Neural progenitor cell (in vitro differentiated cells): ENCODE measurements at regions not wholly inside any gene's neighbourhood (a gene's known extent, or its start where the extent isn't known, plus 50 kb on each side); places are given as distances from the start of the nearest gene placed in this dataset.
A peak's percentile ranks its signal among the peaks of the same experiment; 100 is the strongest.

ENCODE experiments used
- DNase-seq: peaks from one replicate; pipeline ENCODE4 v3.0.0-alpha.2; 2016; ENCODE audit warnings: low spot score
- H2AFZ ChIP-seq: fragments of 200-600 bp; sonication (generic); replicated peaks from 2 replicates; pipeline ENCODE4 v1.6.1; 2016; ENCODE audit warnings: antibody characterized with exemption
- H3F3A ChIP-seq: fragments of 200-600 bp; sonication (generic); 2 replicates; pipeline ENCODE4 v1.6.1; 2016; ENCODE audit warnings: antibody characterized with exemption, low read depth
- H3K27ac ChIP-seq: fragments of 200-600 bp; sonication (generic); 2 replicates; pipeline ENCODE4 v1.5.1; 2016; ENCODE audit warnings: mild to moderate bottlenecking
- H3K27me3 ChIP-seq: fragments of 200-600 bp; sonication (generic); 2 replicates; pipeline ENCODE4 v1.6.1; 2016; ENCODE audit warnings: mild to moderate bottlenecking, moderate library complexity
- H3K36me3 ChIP-seq: fragments of 200-600 bp; sonication (generic); 2 replicates; pipeline ENCODE4 v1.5.1; 2016
- H3K4me1 ChIP-seq: fragments of 200-600 bp; sonication (generic); 2 replicates; pipeline ENCODE4 v1.6.1; 2016; ENCODE audit warnings: mixed run types
- H3K4me2 ChIP-seq: fragments of 200-600 bp; sonication (generic); 2 replicates; pipeline ENCODE4 v1.6.1; 2016
- H3K4me3 ChIP-seq: fragments of 200-600 bp; sonication (generic); 2 replicates; pipeline ENCODE4 v1.5.1; 2016
- H3K79me2 ChIP-seq: fragments of 200-600 bp; sonication (generic); 2 replicates; pipeline ENCODE4 v1.6.1; 2016; ENCODE audit warnings: low read depth
- H3K9ac ChIP-seq: fragments of 200-600 bp; sonication (generic); 2 replicates; pipeline ENCODE4 v1.6.1; 2016
- H3K9me3 ChIP-seq: fragments of 200-600 bp; sonication (generic); 2 replicates; pipeline ENCODE4 v1.5.1; 2016; ENCODE audit warnings: low read depth
- H4K20me1 ChIP-seq: fragments of 200-600 bp; sonication (generic); 2 replicates; pipeline ENCODE4 v1.6.1; 2016; ENCODE audit warnings: low read depth
- H3K27ac Mint-ChIP-seq: 3 replicates; pipeline ENCODE4 v1.8.0; 2021; ENCODE audit warnings: mixed read lengths
- H3K27me3 Mint-ChIP-seq: 2 replicates; pipeline ENCODE4 v1.8.0; 2022; ENCODE audit warnings: low read depth, mild to moderate bottlenecking, inconsistent platforms, moderate library complexity, mixed read lengths; ENCODE audit not compliant: insufficient read depth
- H3K36me3 Mint-ChIP-seq: 3 replicates; pipeline ENCODE4 v1.8.0; 2021; ENCODE audit warnings: mixed read lengths
- H3K4me1 Mint-ChIP-seq: 3 replicates; pipeline ENCODE4 v1.8.0; 2021; ENCODE audit warnings: mixed read lengths
- H3K4me3 Mint-ChIP-seq: 3 replicates; pipeline ENCODE4 v1.8.0; 2021; ENCODE audit warnings: mild to moderate bottlenecking, moderate library complexity, mixed read lengths
- H3K9me3 Mint-ChIP-seq: 3 replicates; pipeline ENCODE4 v1.8.0; 2020; ENCODE audit warnings: mixed read lengths
- CTCF ChIP-seq: fragments of 200-600 bp; sonication (generic); IDR thresholded peaks from 2 replicates; pipeline ENCODE4 v1.5.1; 2017; ENCODE audit warnings: antibody characterized with exemption, mild to moderate bottlenecking
- EZH2 ChIP-seq: fragments of 200-600 bp; sonication (generic); IDR thresholded peaks from 2 replicates; pipeline ENCODE4 v1.6.1; 2017; ENCODE audit warnings: antibody characterized with exemption, mild to moderate bottlenecking, moderate library complexity
- EZH2phosphoT487 ChIP-seq: fragments of 200-600 bp; sonication (generic); IDR thresholded peaks from 2 replicates; pipeline ENCODE4 v1.6.1; 2017; ENCODE audit warnings: antibody characterized with exemption

DNA sequence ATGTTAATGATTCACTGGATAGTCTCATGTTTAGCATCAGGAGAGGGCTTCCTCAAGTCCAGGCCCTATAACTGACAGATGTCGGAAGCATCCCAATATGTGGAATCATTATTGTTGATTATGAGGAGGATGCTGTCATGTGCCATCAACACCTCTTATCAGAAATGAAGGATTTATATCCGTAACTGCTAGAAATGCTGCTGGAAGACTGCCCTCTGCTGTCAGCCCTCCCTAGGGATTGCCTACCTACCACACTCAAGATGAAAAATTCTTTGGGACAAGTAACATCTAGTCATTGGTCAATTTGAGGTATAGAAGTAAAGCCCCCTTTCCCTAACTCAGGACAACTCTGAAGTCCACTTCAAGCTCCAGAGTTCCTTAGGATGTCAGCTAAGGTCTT lies 1166.5 kb upstream of the NXPH2 start:
- H3K4me3 ChIP-seq = no peak overlapping the region
- H3K36me3 ChIP-seq = no peaks in the 10 kb centered on the region
- H3K4me1 ChIP-seq = no peaks in the 10 kb centered on the region
- H3K27ac Mint-ChIP-seq = no peak overlapping the region
- no peaks in the 10 kb centered on the region for H3K27me3 Mint-ChIP-seq
- H3F3A ChIP-seq = no peaks in the 10 kb centered on the region
- no peaks in the 10 kb centered on the region for H3K4me1 Mint-ChIP-seq
- H3K4me2 ChIP-seq = no peak overlapping the region
- H3K4me3 Mint-ChIP-seq = no peak overlapping the region
- no peaks in the 10 kb centered on the region for H3K9me3 Mint-ChIP-seq
- TF ChIP-seq EZH2phosphoT487 = no peak
- TF ChIP-seq EZH2 = no peak
- peak; percentile 49 for TF ChIP-seq CTCF
- no peaks in the 10 kb centered on the region for H3K27me3 ChIP-seq
- H2AFZ ChIP-seq = no peak overlapping the region
- peak; percentile 6 for DNase-seq
- no peaks in the 10 kb centered on the region for H4K20me1 ChIP-seq
- no peaks in the 10 kb centered on the region for H3K79me2 ChIP-seq
- H3K9me3 ChIP-seq = no peaks in the 10 kb centered on the region
- H3K36me3 Mint-ChIP-seq = no peaks in the 10 kb centered on the region
- no peak overlapping the region for H3K27ac ChIP-seq
- H3K9ac ChIP-seq = no peak overlapping the region

DNA sequence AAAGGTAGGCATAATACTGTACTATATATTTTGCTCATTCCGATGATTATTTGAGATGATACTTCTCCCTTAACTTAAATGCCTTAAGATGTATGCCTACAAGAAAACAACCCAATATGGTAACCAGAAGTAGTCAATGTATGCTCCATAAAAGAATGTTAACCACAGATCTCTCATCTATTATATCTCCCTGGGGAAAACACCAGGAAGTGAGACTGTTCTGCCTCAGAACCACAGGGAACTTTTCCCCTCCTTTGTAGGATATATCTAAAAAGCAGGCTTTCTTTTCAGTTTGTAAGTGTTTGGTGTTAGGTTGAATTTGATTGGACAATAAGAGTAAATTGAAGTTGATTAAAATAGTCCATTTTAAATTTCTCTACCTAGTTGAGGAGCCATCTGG lies 1160.5 kb upstream of the NXPH2 start:
- H3K27ac Mint-ChIP-seq = no peak overlapping the region
- no peaks in the 10 kb centered on the region for H3K4me1 ChIP-seq
- H3K4me3 Mint-ChIP-seq = no peak overlapping the region
- TF ChIP-seq EZH2phosphoT487 (no peak), CTCF (no peak), EZH2 (no peak)
- H3K27ac ChIP-seq = no peak overlapping the region
- no peaks in the 10 kb centered on the region for H3K36me3 ChIP-seq
- H3K4me3 ChIP-seq = no peak overlapping the region
- H2AFZ ChIP-seq = no peak overlapping the region
- H3F3A ChIP-seq = no peaks in the 10 kb centered on the region
- no peaks in the 10 kb centered on the region for H3K36me3 Mint-ChIP-seq
- no peak overlapping the region for H3K4me2 ChIP-seq
- no peak for DNase-seq
- peaks cover 6% of the 10 kb centered on the region for H3K9me3 Mint-ChIP-seq
- H3K4me1 Mint-ChIP-seq = peaks cover 3% of the 10 kb centered on the region
- no peak overlapping the region for H3K9ac ChIP-seq
- no peaks in the 10 kb centered on the region for H4K20me1 ChIP-seq
- no peaks in the 10 kb centered on the region for H3K79me2 ChIP-seq
- H3K27me3 Mint-ChIP-seq = no peaks in the 10 kb centered on the region
- no peaks in the 10 kb centered on the region for H3K27me3 ChIP-seq
- no peaks in the 10 kb centered on the region for H3K9me3 ChIP-seq

- no peaks in the 10 kb centered on the region for H3K79me2 ChIP-seq
- H3K4me3 ChIP-seq = no peak overlapping the region
Measured at GRCh38 chr2:139925903-139926302, 1145.7 kb upstream of the NXPH2 start.

DNA sequence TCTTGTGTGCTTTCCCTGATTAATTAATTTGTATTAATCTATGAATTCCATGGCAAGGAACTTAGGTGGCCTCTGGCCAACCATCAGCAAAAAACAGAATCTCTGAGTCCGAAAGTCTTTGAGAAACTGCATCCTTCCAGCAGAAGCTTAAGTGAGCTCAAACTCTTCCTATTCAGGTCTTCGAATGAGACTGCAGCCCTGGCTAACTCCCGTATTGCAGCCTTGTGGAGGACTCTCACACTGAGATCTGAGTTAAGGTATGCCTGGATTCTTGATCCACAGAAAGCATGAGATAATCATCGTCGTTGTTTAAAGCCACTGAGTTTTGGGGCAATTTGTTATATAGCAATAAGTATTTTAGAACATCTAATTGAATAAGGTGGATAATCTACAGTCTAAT lies 1143.9 kb upstream of the NXPH2 start:
- no peaks in the 10 kb centered on the region for H3F3A ChIP-seq
- TF ChIP-seq EZH2 (no peak), EZH2phosphoT487 (no peak), CTCF (no peak)
- H4K20me1 ChIP-seq = no peaks in the 10 kb centered on the region
- H3K36me3 Mint-ChIP-seq = no peaks in the 10 kb centered on the region
- H3K9me3 Mint-ChIP-seq = no peaks in the 10 kb centered on the region
- peak overlapping the region; percentile 86 for H2AFZ ChIP-seq
- no peak overlapping the region for H3K4me2 ChIP-seq
- H3K27ac ChIP-seq = no peak overlapping the region
- H3K27me3 ChIP-seq = no peaks in the 10 kb centered on the region
- H3K79me2 ChIP-seq = no peaks in the 10 kb centered on the region
- DNase-seq = peak; percentile 43
- no peaks in the 10 kb centered on the region for H3K27me3 Mint-ChIP-seq
- H3K4me3 ChIP-seq = no peak overlapping the region
- no peaks in the 10 kb centered on the region for H3K36me3 ChIP-seq
- no peak overlapping the region for H3K27ac Mint-ChIP-seq
- no peaks in the 10 kb centered on the region for H3K4me1 Mint-ChIP-seq
- no peaks in the 10 kb centered on the region for H3K4me1 ChIP-seq
- H3K4me3 Mint-ChIP-seq = no peak overlapping the region
- no peak overlapping the region for H3K9ac ChIP-seq
- no peaks in the 10 kb centered on the region for H3K9me3 ChIP-seq

More at GRCh38 chr2:139925903-139926302, 1145.7 kb upstream of the NXPH2 start:
- Histone ChIP-seq H3K9ac (no peak overlapping the region), H3K27ac (no peak overlapping the region), H3K36me3 (no peaks in the 10 kb centered on the region), H4K20me1 (no peaks in the 10 kb centered on the region), H3K4me2 (no peak overlapping the region), H3K27me3 (no peaks in the 10 kb centered on the region), H3K9me3 (no peaks in the 10 kb centered on the region), H3F3A (no peaks in the 10 kb centered on the region), H3K4me1 (no peaks in the 10 kb centered on the region), H2AFZ (no peak overlapping the region)
- Mint-ChIP-seq H3K4me1 (no peaks in the 10 kb centered on the region), H3K9me3 (no peaks in the 10 kb centered on the region), H3K4me3 (no peak overlapping the region), H3K27ac (no peak overlapping the region), H3K36me3 (no peaks in the 10 kb centered on the region), H3K27me3 (peaks cover 2% of the 10 kb centered on the region)
- DNase-seq = no peak
- no peak for TF ChIP-seq EZH2phosphoT487
